ENCODE measurements at regions not wholly inside any gene's neighbourhood (a gene's known extent, or its start where the extent isn't known, plus 50 kb on each side); places are given as distances from the start of the nearest gene placed in this dataset.

DNA sequence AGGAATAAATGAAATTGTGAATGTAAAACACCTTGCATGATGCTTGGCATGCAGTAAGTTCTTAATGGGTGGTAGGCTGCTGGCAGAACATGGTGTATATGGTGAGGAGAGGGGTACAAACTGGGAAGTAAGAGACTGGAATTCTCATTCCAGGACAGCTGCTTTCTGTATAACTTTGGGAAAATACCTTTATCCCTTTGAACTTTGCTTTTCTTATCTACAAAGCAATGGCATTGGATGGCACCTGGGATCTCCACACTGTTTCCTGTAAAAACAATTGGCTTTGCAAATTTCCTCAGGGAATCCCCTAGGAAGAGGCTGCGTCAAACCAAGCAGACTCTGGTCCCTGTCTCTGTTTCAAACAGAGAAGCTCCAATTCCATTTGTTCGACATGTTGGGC lies 100.7 kb upstream of the SLC4A7 start (continued):
- TF ChIP-seq GATA4 (IDR thresholded peaks at IDR 0.05; ENCODE audit: borderline replicate concordance, low read depth) (peak; percentile 87; the same call in 1 of the 2 replicates), TOPORS (CRISPR knock-in tag; IDR thresholded peaks at IDR 0.05) (no peak), ZNF670 (CRISPR knock-in tag; IDR thresholded peaks at IDR 0.05; ENCODE audit: borderline replicate concordance) (no peak), SMAD1 (CRISPR knock-in tag; IDR thresholded peaks at IDR 0.05; ENCODE audit: borderline replicate concordance, low read depth) (no peak), SAP130 (CRISPR knock-in tag; IDR thresholded peaks at IDR 0.05; ENCODE audit: low read depth) (peak; percentile 55), PRMT3 (CRISPR knock-in tag; IDR thresholded peaks at IDR 0.05; ENCODE audit: borderline replicate concordance, low read depth) (no peak), SOX5 (CRISPR knock-in tag; IDR thresholded peaks at IDR 0.05; ENCODE audit: borderline replicate concordance) (peak; percentile 91), FOXA1 (IDR thresholded peaks at IDR 0.05) (no peak), FOXA1 (CRISPR knock-in tag; IDR thresholded peaks at IDR 0.05) (0 out of 2 replicates have a peak, but pooled peaks have one; percentile 25), SRSF9 (IDR thresholded peaks at IDR 0.05; ENCODE audit: borderline replicate concordance, insufficient read depth, low read depth, low read length, poor library complexity, severe bottlenecking) (no peak), ZNF784 (CRISPR knock-in tag; IDR thresholded peaks at IDR 0.05; ENCODE audit: borderline replicate concordance) (no peak), SOX13 (IDR thresholded peaks at IDR 0.05) (0 out of 2 replicates have a peak, but pooled peaks have one; percentile 54), SOX13 (CRISPR knock-in tag; conservative IDR thresholded peaks at IDR 0.05 in 1 of 2, IDR thresholded peaks at IDR 0.05 in 1 of 2) (peak in 1 of 2 experiments; percentile 90; a peak in 2 of 4 replicates), ZNF350 (CRISPR knock-in tag; IDR thresholded peaks at IDR 0.05; ENCODE audit: borderline replicate concordance, low read depth) (no peak), MTF1 (CRISPR knock-in tag; IDR thresholded peaks at IDR 0.05) (no peak)
- TF ChIP-seq, protein P1, sequence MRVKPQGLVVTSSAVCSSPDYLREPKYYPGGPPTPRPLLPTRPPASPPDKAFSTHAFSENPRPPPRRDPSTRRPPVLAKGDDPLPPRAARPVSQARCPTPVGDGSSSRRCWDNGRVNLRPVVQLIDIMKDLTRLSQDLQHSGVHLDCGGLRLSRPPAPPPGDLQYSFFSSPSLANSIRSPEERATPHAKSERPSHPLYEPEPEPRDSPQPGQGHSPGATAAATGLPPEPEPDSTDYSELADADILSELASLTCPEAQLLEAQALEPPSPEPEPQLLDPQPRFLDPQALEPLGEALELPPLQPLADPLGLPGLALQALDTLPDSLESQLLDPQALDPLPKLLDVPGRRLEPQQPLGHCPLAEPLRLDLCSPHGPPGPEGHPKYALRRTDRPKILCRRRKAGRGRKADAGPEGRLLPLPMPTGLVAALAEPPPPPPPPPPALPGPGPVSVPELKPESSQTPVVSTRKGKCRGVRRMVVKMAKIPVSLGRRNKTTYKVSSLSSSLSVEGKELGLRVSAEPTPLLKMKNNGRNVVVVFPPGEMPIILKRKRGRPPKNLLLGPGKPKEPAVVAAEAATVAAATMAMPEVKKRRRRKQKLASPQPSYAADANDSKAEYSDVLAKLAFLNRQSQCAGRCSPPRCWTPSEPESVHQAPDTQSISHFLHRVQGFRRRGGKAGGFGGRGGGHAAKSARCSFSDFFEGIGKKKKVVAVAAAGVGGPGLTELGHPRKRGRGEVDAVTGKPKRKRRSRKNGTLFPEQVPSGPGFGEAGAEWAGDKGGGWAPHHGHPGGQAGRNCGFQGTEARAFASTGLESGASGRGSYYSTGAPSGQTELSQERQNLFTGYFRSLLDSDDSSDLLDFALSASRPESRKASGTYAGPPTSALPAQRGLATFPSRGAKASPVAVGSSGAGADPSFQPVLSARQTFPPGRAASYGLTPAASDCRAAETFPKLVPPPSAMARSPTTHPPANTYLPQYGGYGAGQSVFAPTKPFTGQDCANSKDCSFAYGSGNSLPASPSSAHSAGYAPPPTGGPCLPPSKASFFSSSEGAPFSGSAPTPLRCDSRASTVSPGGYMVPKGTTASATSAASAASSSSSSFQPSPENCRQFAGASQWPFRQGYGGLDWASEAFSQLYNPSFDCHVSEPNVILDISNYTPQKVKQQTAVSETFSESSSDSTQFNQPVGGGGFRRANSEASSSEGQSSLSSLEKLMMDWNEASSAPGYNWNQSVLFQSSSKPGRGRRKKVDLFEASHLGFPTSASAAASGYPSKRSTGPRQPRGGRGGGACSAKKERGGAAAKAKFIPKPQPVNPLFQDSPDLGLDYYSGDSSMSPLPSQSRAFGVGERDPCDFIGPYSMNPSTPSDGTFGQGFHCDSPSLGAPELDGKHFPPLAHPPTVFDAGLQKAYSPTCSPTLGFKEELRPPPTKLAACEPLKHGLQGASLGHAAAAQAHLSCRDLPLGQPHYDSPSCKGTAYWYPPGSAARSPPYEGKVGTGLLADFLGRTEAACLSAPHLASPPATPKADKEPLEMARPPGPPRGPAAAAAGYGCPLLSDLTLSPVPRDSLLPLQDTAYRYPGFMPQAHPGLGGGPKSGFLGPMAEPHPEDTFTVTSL (CRISPR knock-in tag; IDR thresholded peaks at IDR 0.05; ENCODE audit: borderline replicate concordance), result peak; percentile 84; the same call in 1 of the 2 replicates
- TF ChIP-seq, protein P2, sequence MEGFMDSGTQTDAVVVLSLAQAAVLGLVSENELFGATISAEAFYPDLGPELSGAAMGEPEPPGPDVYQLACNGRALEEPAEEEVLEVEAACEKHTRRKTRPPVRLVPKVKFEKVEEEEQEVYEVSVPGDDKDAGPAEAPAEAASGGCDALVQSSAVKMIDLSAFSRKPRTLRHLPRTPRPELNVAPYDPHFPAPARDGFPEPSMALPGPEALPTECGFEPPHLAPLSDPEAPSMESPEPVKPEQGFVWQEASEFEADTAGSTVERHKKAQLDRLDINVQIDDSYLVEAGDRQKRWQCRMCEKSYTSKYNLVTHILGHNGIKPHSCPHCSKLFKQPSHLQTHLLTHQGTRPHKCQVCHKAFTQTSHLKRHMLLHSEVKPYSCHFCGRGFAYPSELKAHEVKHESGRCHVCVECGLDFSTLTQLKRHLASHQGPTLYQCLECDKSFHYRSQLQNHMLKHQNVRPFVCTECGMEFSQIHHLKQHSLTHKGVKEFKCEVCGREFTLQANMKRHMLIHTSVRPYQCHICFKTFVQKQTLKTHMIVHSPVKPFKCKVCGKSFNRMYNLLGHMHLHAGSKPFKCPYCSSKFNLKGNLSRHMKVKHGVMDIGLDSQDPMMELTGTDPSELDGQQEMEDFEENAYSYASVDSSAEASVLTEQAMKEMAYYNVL (CRISPR knock-in tag; IDR thresholded peaks at IDR 0.05; ENCODE audit: borderline replicate concordance), result 0 out of 2 replicates have a peak, but pooled peaks have one; percentile 29
- TF ChIP-seq, protein P3, sequence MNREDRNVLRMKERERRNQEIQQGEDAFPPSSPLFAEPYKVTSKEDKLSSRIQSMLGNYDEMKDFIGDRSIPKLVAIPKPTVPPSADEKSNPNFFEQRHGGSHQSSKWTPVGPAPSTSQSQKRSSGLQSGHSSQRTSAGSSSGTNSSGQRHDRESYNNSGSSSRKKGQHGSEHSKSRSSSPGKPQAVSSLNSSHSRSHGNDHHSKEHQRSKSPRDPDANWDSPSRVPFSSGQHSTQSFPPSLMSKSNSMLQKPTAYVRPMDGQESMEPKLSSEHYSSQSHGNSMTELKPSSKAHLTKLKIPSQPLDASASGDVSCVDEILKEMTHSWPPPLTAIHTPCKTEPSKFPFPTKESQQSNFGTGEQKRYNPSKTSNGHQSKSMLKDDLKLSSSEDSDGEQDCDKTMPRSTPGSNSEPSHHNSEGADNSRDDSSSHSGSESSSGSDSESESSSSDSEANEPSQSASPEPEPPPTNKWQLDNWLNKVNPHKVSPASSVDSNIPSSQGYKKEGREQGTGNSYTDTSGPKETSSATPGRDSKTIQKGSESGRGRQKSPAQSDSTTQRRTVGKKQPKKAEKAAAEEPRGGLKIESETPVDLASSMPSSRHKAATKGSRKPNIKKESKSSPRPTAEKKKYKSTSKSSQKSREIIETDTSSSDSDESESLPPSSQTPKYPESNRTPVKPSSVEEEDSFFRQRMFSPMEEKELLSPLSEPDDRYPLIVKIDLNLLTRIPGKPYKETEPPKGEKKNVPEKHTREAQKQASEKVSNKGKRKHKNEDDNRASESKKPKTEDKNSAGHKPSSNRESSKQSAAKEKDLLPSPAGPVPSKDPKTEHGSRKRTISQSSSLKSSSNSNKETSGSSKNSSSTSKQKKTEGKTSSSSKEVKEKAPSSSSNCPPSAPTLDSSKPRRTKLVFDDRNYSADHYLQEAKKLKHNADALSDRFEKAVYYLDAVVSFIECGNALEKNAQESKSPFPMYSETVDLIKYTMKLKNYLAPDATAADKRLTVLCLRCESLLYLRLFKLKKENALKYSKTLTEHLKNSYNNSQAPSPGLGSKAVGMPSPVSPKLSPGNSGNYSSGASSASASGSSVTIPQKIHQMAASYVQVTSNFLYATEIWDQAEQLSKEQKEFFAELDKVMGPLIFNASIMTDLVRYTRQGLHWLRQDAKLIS (CRISPR knock-in tag; IDR thresholded peaks at IDR 0.05), result no peak
